Neuronal stem cell (in vitro differentiated cells): ENCODE measurements at regions not wholly inside any gene's neighbourhood (a gene's known extent, or its start where the extent isn't known, plus 50 kb on each side); places are given as distances from the start of the nearest gene placed in this dataset.

Source experiments
- DNase-seq: peaks from one replicate; pipeline ENCODE4 v3.0.0-alpha.2; 2013; ENCODE audit warnings: low spot score
- H2AFZ ChIP-seq: one replicate; pipeline ENCODE4 v1.6.1; 2013; ENCODE audit warnings: mild to moderate bottlenecking, low read length, inconsistent platforms
- H2AK5ac ChIP-seq: 2 replicates; pipeline ENCODE4 v1.6.1; 2013; ENCODE audit warnings: low read depth, mild to moderate bottlenecking, inconsistent platforms, low read length, moderate library complexity, mixed read lengths
- H2BK120ac ChIP-seq: 2 replicates; pipeline ENCODE4 v1.6.1; 2013; ENCODE audit warnings: low read depth, mild to moderate bottlenecking, inconsistent platforms, low read length, moderate library complexity, mixed read lengths
- H2BK12ac ChIP-seq: one replicate; pipeline ENCODE4 v1.6.1; 2013; ENCODE audit warnings: low read length, inconsistent platforms
- H2BK15ac ChIP-seq: 2 replicates; pipeline ENCODE4 v1.6.1; 2013; ENCODE audit warnings: mild to moderate bottlenecking, low read length, inconsistent platforms, mixed read lengths
- H2BK5ac ChIP-seq: one replicate; pipeline ENCODE4 v1.6.1; 2013; ENCODE audit warnings: inconsistent platforms, mild to moderate bottlenecking, low read length, moderate library complexity
- H3K14ac ChIP-seq: one replicate; pipeline ENCODE4 v1.6.1; 2013; ENCODE audit warnings: low read length, inconsistent platforms
- H3K18ac ChIP-seq: 2 replicates; pipeline ENCODE4 v1.6.1; 2013; ENCODE audit warnings: low read length, inconsistent platforms
- H3K23ac ChIP-seq: 2 replicates; pipeline ENCODE4 v1.6.1; 2013; ENCODE audit warnings: low read depth, mild to moderate bottlenecking, mixed read lengths, low read length, inconsistent platforms; ENCODE audit not compliant: poor library complexity
- H3K27ac ChIP-seq: replicated peaks from 3 replicates; pipeline ENCODE4 v1.5.1; 2013; ENCODE audit warnings: low read length, inconsistent platforms
- H3K27me3 ChIP-seq, 3 experiments: 2 replicates each; pipeline ENCODE4 v1.6.1; 2013; ENCODE audit warnings: low read length in 3 of 3, mild to moderate bottlenecking in 2 of 3, inconsistent platforms in 1 of 3, low read depth in 1 of 3, mixed read lengths in 1 of 3, moderate library complexity in 1 of 3; ENCODE audit not compliant: control insufficient read depth in 3 of 3, insufficient read depth in 3 of 3
- H3K36me3 ChIP-seq, 2 donors: replicated peaks in 1 of 2; 2 replicates each; pipeline ENCODE4 v1.6.1; 2013; ENCODE audit warnings: low read length in 2 of 2; ENCODE audit not compliant: control insufficient read depth in 2 of 2, insufficient read depth in 2 of 2
- H3K4ac ChIP-seq: 2 replicates; pipeline ENCODE4 v1.6.1; 2013; ENCODE audit warnings: inconsistent platforms, mild to moderate bottlenecking, low read length, moderate library complexity
- H3K4me1 ChIP-seq, 2 donors: 1 replicate in 1 of 2; 2 replicates in 1 of 2; pipeline ENCODE4 v1.6.1; 2013; ENCODE audit warnings: low read length in 2 of 2, low read depth in 1 of 2; ENCODE audit not compliant: control insufficient read depth in 2 of 2, insufficient read depth in 1 of 2
- H3K4me2 ChIP-seq: one replicate; pipeline ENCODE4 v1.6.1; 2013; ENCODE audit warnings: mild to moderate bottlenecking, low read length, inconsistent platforms; ENCODE audit not compliant: insufficient read depth, poor library complexity, severe bottlenecking
- H3K4me3 ChIP-seq, 2 donors: 2 replicates each; pipeline ENCODE4 v1.5.1; 2013; ENCODE audit warnings: low read length in 2 of 2, mild to moderate bottlenecking in 2 of 2, inconsistent platforms in 1 of 2, moderate library complexity in 1 of 2
- H3K79me1 ChIP-seq: one replicate; pipeline ENCODE4 v1.6.1; 2013; ENCODE audit warnings: low read depth, mild to moderate bottlenecking, inconsistent platforms, low read length, moderate library complexity
- H3K9ac ChIP-seq: one replicate; pipeline ENCODE4 v1.6.1; 2013; ENCODE audit warnings: mild to moderate bottlenecking, low read depth, low read length, inconsistent platforms; ENCODE audit not compliant: poor library complexity
- H3K9me3 ChIP-seq, 2 donors: replicated peaks in 1 of 2; 2 replicates each; pipeline versions ENCODE3 to v1.6.1; 2013; ENCODE audit warnings: low read length in 2 of 2, mild to moderate bottlenecking in 2 of 2, inconsistent platforms in 1 of 2, low read depth in 1 of 2, mixed read lengths in 1 of 2, moderate library complexity in 1 of 2; ENCODE audit not compliant: control insufficient read depth in 2 of 2, insufficient read depth in 1 of 2
- H4K8ac ChIP-seq: one replicate; pipeline ENCODE4 v1.6.1; 2013; ENCODE audit warnings: low read depth, mild to moderate bottlenecking, inconsistent platforms, low read length, moderate library complexity
- H4K91ac ChIP-seq: one replicate; pipeline ENCODE4 v1.6.1; 2013; ENCODE audit warnings: low read length, low read depth, mild to moderate bottlenecking, inconsistent platforms; ENCODE audit not compliant: poor library complexity
- WGBS, 2 donors: extraction: QIAGEN DNeasy Blood & Tissue Kit; methylation state at CpG; one replicate each; pipeline ENCODE4 v1.1.7; 2013; ENCODE audit warnings: missing lambda C conversion rate in 2 of 2, mixed read lengths in 1 of 2; ENCODE audit not compliant: insufficient read length in 2 of 2, insufficient replicate concordance in 1 of 2; ENCODE audit errors: extremely low coverage in 2 of 2; 5-methylcytosine and 5-hydroxymethylcytosine counted together

DNA sequence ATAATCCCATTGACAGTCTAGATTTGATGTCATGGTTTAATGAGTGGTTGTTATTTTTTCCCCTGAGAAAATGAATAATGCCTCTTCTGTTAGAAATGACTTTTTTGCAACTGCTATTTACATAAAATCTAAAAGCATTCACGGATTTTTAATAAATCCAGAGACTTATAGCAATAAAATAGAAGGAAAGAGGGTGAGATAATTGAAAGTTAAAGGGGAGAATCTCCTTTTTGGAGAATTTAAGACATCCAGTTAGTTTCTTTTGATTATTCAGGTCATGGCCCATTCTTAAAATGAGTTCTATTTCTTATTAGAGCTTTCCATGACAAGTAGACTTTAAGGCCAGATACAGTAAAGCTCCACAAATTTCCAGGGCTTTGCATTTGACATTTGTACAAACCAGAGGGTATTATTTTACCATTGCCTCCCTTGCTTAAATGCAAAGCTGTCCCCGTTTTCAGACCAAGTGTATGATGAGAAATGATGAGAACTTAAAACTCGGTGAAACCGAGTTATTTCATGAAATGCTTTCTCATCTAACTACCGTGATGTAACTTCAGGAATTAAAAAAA is 789.0 kb upstream of the SOX9 start:
- no peak overlapping the region for H3K9ac ChIP-seq
- no peak overlapping the region for H3K4ac ChIP-seq
- H4K91ac ChIP-seq: no peak overlapping the region
- DNase-seq: no peak
- WGBS, 2 donors: no CpG with 5 or more reads among the region's 5 CpGs
- no peaks in the 10 kb centered on the region for H3K27me3 ChIP-seq
- peaks cover 0 to 1% of the 10 kb centered on the region in 2 donors for H3K4me1 ChIP-seq
- no peak overlapping the region for H2AK5ac ChIP-seq
- no peak overlapping the region for H2BK12ac ChIP-seq
- H2BK120ac ChIP-seq: no peak overlapping the region
- H2BK15ac ChIP-seq: no peak overlapping the region
- no peak overlapping the region for H2AFZ ChIP-seq
- H3K4me2 ChIP-seq: no peak overlapping the region
- no peak overlapping the region for H3K4me3 ChIP-seq
- H2BK5ac ChIP-seq: no peak overlapping the region
- H3K27ac ChIP-seq: no peak overlapping the region
- no peak overlapping the region for H3K18ac ChIP-seq
- H3K36me3 ChIP-seq: no peaks in the 10 kb centered on the region
- H4K8ac ChIP-seq: no peak overlapping the region
- no peak overlapping the region for H3K14ac ChIP-seq
- H3K9me3 ChIP-seq: no peaks in the 10 kb centered on the region
- no peak overlapping the region for H3K23ac ChIP-seq
- no peaks in the 10 kb centered on the region for H3K79me1 ChIP-seq

DNA sequence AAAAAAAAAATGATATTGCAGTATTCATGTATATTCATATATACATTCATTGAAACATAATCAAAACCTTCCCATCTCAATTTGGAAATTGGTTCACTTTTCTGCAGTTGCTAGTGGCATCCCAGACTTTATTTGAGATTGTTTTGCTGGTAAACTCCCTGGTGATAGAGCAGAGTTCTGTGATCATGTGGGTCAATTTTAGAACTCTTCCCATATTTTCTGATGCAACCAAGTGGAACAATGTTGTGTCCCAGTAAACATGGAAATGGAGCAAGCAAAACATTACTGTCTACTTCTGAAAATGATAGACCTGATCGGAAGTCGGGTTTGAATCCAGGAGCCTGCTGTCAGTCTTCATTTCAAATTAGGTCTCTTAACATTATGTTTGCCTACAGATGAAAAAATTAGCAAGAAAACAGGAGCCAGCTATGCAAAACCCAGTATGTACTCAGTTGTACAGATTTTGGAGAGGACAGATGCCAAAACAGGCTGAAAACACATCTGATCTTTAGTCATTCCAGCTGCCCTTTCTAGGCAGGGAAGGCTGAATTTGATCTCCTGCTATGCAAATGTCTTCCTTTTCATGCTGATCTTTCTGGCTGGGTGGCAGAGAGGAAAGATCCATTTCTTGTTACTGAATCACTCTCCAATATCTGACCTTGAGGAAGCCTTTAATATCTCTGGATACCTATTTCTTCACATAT is 786.6 kb upstream of the SOX9 start:
- no peak overlapping the region for H3K18ac ChIP-seq
- no peaks in the 10 kb centered on the region for H3K9me3 ChIP-seq
- no peak overlapping the region for H3K9ac ChIP-seq
- no peak overlapping the region for H3K4me3 ChIP-seq
- H4K8ac ChIP-seq: no peak overlapping the region
- H2AFZ ChIP-seq: no peak overlapping the region
- no peak overlapping the region for H2BK5ac ChIP-seq
- H3K4me2 ChIP-seq: no peak overlapping the region
- peaks cover 0 to 1% of the 10 kb centered on the region in 2 donors for H3K4me1 ChIP-seq
- no peak overlapping the region for H3K4ac ChIP-seq
- WGBS, 2 donors: no CpG with 5 or more reads among the region's 2 CpGs
- no peaks in the 10 kb centered on the region for H3K79me1 ChIP-seq
- no peak overlapping the region for H2BK15ac ChIP-seq
- H3K27me3 ChIP-seq: no peaks in the 10 kb centered on the region
- H2AK5ac ChIP-seq: no peak overlapping the region
- no peak overlapping the region for H4K91ac ChIP-seq
- no peak overlapping the region for H2BK12ac ChIP-seq
- H3K14ac ChIP-seq: no peak overlapping the region
- no peak overlapping the region for H3K27ac ChIP-seq
- H3K23ac ChIP-seq: no peak overlapping the region
- H2BK120ac ChIP-seq: no peak overlapping the region
- H3K36me3 ChIP-seq: no peaks in the 10 kb centered on the region
- DNase-seq: no peak

DNA sequence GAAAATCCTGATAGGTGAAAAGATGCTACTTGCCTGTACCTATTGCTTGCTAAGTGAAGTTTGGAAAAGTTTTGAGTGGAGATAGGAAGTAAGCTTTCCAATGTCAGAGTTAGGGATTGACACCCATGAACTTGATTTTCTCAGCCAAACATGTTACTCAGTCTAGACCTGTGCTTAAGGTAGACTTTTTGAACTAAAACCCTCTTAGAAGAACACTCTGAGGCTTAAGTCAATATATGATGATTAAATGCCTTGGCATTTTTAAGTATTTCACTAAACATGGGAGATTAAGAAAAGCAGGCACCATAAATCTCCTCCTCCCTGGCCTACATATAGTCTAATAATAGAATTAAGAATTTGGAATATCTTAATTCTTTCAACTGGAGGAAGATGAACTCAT is 785.6 kb upstream of the SOX9 start:
- no peak overlapping the region for H3K27ac ChIP-seq

DNA sequence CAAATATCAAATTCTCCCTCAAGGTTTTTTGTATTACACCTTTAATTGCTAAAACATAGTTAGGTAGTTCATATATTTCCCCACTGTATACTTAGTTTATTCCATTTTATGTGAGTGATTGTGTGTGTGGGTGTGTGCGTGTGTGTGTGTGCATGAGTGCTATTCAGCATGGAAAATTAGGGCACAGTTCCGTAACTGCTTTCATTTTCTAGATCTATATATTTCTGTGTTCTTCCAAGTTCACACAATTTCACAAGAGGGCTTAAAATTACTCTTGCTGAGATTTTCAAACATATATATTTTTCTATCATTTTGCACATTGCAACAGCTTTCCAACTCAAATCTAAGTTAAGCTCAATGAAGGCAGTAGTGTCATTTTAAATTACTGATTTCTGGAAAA is 782.9 kb upstream of the SOX9 start:
- H2BK15ac ChIP-seq: no peak overlapping the region
- no CpG with 5 or more reads among the region's 2 CpGs for WGBS, 2 donors
- H2BK5ac ChIP-seq: no peak overlapping the region
- no peak overlapping the region for H2BK120ac ChIP-seq
- no peak overlapping the region for H3K4me2 ChIP-seq
- no peak overlapping the region for H3K27ac ChIP-seq
- H4K91ac ChIP-seq: no peak overlapping the region
- H3K27me3 ChIP-seq: no peaks in the 10 kb centered on the region
- no peaks in the 10 kb centered on the region for H3K79me1 ChIP-seq
- H3K4me3 ChIP-seq: no peak overlapping the region
- no peak overlapping the region for H3K9ac ChIP-seq
- H2AK5ac ChIP-seq: no peak overlapping the region
- H3K4ac ChIP-seq: no peak overlapping the region
- H3K4me1 ChIP-seq: peaks cover 0 to 1% of the 10 kb centered on the region in 2 donors
- H2BK12ac ChIP-seq: no peak overlapping the region
- no peak overlapping the region for H4K8ac ChIP-seq
- H3K14ac ChIP-seq: no peak overlapping the region
- H3K9me3 ChIP-seq: no peaks in the 10 kb centered on the region
- H3K18ac ChIP-seq: no peak overlapping the region
- DNase-seq: no peak
- H3K36me3 ChIP-seq: no peaks in the 10 kb centered on the region
- no peak overlapping the region for H3K23ac ChIP-seq
- no peak overlapping the region for H2AFZ ChIP-seq

More for the DNA sequence above, 785.6 kb upstream of the SOX9 start:
- no peak overlapping the region for H3K9ac ChIP-seq
- no peaks in the 10 kb centered on the region for H3K9me3 ChIP-seq
- no peaks in the 10 kb centered on the region for H3K36me3 ChIP-seq
- H3K4me2 ChIP-seq: no peak overlapping the region
- no peak overlapping the region for H3K4me3 ChIP-seq
- H2BK120ac ChIP-seq: no peak overlapping the region
- H4K91ac ChIP-seq: no peak overlapping the region
- no peak overlapping the region for H2BK12ac ChIP-seq
- H2AK5ac ChIP-seq: no peak overlapping the region
- no peak overlapping the region for H3K4ac ChIP-seq
- DNase-seq: no peak
- H2AFZ ChIP-seq: no peak overlapping the region
- H3K79me1 ChIP-seq: no peaks in the 10 kb centered on the region
- H4K8ac ChIP-seq: no peak overlapping the region
- no peak overlapping the region for H2BK15ac ChIP-seq
- H3K14ac ChIP-seq: no peak overlapping the region
- H2BK5ac ChIP-seq: no peak overlapping the region
- peaks cover 0 to 1% of the 10 kb centered on the region in 2 donors for H3K4me1 ChIP-seq
- no peaks in the 10 kb centered on the region for H3K27me3 ChIP-seq
- H3K23ac ChIP-seq: no peak overlapping the region
- H3K18ac ChIP-seq: no peak overlapping the region
